NCI-H2107 treated with DMSO at 0.1 percent for 48 hours (cell line): ENCODE measurements at regions not wholly inside any gene's neighbourhood (a gene's known extent, or its start where the extent isn't known, plus 50 kb on each side); places are given as distances from the start of the nearest gene placed in this dataset.
"Not testable (repeated sequence)": the region's sequence is repeated elsewhere in the genome, so short reads cannot be mapped to it uniquely, and the experiment has no call there.

ENCODE experiments used
- DNase-seq: peaks from one replicate; lab custom pipeline; 2025; ENCODE audit not compliant: unreplicated experiment; lab: John Stamatoyannopoulos, UW

GRCh38 chr11:112310848-112311247, 50.2 kb upstream of the PLET1 start:
- DNase-seq = no peak

- no peak for DNase-seq
Observed at GRCh38 chr11:112315057-112315720, 54.5 kb upstream of the PLET1 start.

DNA sequence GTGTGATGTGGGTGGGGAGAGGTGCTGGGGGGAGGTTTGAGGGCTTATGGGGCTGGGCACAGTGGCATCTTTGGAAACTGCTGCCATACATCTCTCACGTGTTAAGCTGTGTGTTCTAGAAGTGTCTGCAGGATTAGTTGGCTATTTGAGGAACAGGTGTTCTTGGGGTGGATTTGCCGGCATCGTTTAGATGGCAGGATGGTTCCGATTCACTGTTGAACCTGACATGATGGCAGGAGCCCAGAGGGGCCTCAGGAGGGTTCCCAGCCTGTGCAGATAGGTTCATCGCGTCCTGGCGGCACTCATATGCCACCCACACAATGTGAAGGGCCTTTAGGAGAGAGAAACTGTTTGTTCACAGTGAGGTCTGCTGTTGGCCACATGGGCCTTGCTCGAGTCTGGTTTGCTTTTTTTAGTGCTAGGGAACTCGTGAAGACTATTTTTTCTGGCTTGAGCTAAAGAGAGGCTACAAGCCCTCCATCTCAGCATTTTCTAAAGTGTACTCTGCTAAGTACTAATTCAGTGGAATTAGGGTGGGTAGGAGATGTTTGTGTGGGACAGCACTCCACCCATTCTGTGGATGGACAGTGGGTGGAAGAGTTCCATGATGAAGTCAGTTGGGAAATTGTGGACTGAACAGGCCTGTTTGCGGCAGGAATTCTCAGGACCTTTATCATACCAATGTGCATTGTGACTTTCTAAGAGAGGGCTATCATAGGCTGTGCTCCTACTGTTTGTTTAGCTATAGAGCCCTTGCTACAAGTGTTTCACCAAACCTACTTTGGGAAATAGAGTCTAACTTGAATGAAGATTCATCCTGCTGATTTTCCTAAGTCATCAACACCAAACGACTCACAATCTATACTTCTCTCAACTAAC, 55.4 kb upstream of the PLET1 start:
- DNase-seq = no peak

GRCh38 chr11:112316971-112317370, 56.3 kb upstream of the PLET1 start:
- no peak for DNase-seq

GRCh38 chr11:112318184-112318591, 57.5 kb upstream of the PLET1 start:
- DNase-seq = no peak

DNA sequence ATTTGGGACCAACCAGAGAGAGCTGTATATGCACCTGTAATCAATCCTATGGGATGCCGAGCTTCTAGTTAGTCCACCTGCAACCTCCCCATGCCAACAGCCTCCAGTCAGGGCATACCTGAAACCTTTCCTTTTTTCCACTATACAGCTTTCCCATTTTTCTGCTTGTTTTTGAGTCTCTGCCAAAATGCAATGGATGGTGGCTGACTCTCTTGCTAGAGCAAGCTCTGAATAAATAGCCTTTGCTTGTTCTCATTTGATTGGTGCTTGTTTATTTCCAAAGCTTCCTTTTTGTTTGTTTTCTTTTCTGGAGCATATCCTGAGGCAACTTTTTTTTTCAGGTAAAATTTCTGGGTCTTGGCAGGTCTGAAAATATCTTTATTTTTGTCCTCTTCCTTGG, 58.0 kb upstream of the PLET1 start:
- no peak for DNase-seq

- DNase-seq = no peak
Observed at GRCh38 chr11:112320668-112321067, 60.0 kb upstream of the PLET1 start.

- peak; percentile 89 for DNase-seq
Observed at GRCh38 chr11:112321501-112322172, 61.0 kb upstream of the PLET1 start.

- no peak for DNase-seq
Observed at GRCh38 chr11:112322173-112322790, 61.6 kb upstream of the PLET1 start.

DNA sequence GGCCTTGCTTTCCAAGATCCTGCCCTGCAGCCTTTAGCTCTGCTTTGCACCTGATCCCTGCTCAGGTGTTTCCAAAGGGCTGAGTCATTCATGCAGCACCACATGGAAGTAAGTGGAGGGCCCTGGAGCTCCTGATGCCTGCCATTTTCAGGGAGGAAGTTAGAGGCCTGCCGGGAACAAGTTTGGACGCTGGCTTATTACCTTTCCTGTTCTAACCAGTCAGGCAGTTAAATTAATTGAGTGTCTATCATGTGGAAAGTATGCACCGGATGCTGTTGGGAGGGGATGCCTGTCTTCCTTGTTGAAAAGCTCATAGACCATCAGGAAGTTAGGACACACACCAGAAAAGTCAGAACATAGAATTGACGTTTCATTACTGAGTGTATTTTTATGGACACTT, 73.7 kb upstream of the PLET1 start:
- no peak for DNase-seq

- DNase-seq = no peak
Observed at GRCh38 chr11:112336356-112336886, 75.8 kb upstream of the PLET1 start.

DNA sequence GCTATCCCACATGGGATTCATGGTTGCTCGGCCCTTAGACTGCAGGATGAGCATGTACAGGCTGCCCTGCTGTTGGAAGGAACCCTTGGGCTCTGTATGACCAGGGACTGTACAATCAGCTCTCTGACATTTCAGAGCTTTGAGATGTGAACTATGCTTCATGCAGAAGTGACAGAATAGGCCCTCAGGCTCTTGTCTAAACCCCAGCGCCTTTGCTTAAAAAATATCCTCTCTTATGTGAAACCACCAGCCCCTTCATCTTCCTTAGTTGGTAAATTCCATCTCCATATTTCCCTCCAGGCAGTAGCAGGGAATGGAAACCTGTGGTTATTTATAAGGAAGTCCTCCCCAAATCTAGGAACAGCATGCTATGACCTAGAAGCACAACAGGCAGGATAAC, 78.9 kb upstream of the PLET1 start:
- peak; percentile 59 for DNase-seq

- DNase-seq = no peak
Observed at GRCh38 chr11:112343368-112344039, 82.8 kb upstream of the PLET1 start.

GRCh38 chr11:112344040-112344413, 83.4 kb upstream of the PLET1 start:
- DNase-seq = no peak

GRCh38 chr11:112345166-112345565, 84.5 kb upstream of the PLET1 start:
- no peak for DNase-seq

DNA sequence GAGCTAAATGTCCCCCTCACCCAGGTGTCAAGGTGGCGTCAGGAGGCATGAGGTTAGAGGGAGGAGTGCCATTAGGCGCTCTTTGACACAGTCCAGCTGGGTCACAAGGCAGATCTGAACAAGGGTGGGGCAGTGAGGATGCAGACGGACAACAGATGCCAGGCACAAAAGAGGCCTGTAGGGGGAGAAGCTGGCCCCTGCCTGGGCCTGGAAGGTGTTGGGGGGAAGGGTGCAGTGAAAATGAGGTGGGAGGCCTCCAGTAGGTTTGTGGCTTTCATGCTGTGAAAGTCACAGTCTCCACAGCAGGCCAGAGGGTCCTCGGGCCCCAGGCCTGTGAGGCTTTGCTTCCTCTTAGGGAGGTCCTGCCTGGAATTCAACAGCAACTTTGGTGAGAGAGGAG, 85.0 kb upstream of the PLET1 start:
- DNase-seq = no peak

DNA sequence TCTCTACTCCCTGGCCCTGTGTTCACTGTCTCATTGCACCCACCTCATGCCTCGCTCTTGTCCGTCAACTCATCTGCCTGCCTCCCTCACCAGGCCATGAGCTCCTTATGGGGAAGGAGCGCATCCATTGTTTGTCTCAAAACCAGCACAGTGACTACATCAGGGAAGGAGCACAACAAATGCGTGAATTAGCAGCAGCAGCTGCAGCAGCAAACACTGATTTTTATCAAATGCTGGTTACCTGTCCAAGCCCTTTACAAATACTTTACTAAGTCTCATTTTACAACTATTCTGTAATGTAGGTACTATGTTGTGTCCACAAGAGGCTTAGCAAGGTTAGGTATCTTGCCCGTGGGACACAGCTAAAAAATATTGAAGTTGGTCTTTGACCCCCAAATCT, 85.9 kb upstream of the PLET1 start:
- DNase-seq = no peak

- no peak for DNase-seq
Observed at GRCh38 chr11:112348480-112349029, 87.9 kb upstream of the PLET1 start.

DNA sequence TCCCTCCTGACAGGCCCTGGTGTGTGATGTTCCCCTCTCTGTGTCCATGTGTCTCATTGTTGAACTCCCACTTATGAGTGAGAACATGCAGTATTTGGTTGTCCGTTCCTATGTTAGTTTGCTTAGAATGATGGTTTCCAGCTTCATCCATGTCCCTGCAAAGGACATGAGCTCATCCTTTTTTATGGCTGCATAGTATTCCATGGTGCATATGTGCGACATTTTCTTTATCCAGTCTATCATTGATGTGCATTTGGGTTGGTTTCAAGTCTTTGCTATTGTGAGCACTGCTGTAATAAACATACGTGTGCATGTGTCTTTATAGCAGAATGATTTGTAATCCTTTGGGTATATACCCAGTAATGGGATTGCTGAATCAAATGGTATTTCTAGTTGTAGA, 90.8 kb upstream of the PLET1 start:
- not testable (repeated sequence) for DNase-seq

GRCh38 chr11:112352907-112353306, 92.2 kb upstream of the PLET1 start:
- DNase-seq = no peak
